GM11168 (cell line): ENCODE measurements at regions not wholly inside any gene's neighbourhood (a gene's known extent, or its start where the extent isn't known, plus 50 kb on each side); places are given as distances from the start of the nearest gene placed in this dataset.
"Not testable (repeated sequence)": the region's sequence is repeated elsewhere in the genome, so short reads cannot be mapped to it uniquely, and the experiment has no call there.

Experiments
- in situ Hi-C: fragments of 300-500 bp; cut with MboI; formaldehyde crosslinking; loops from one replicate; pipeline ENCODE4 v1.12.0; 2022; ENCODE audit warnings: low sequenced_read_pairs; ENCODE audit not compliant: unreplicated experiment

DNA sequence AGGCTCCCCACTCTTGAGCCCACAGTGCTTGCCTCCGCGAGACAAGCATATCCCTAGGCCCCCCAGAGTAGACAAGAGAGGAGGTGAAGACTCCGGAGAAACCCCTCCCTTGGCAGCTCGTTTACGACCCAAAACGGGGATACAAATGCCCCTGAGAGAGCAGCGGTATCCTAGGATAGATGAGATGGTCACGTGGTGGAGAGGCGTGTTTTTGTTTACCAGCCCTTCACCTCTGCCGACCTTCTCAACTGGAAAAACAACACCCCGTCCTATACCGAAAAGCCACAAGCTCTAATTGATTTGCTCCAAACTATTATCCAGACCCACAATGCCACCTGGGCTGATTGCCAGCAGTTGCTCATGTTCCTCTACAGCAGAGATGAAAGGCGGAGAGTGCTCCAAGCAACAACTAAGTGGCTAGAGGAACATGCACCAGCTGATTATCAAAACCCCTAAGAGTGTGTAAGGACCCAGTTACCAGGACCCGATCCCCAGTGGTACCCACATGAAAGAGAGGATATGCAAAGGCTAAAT is 99.5 kb upstream of the OSBPL11 start:
- in situ Hi-C loops = no loop called here

DNA sequence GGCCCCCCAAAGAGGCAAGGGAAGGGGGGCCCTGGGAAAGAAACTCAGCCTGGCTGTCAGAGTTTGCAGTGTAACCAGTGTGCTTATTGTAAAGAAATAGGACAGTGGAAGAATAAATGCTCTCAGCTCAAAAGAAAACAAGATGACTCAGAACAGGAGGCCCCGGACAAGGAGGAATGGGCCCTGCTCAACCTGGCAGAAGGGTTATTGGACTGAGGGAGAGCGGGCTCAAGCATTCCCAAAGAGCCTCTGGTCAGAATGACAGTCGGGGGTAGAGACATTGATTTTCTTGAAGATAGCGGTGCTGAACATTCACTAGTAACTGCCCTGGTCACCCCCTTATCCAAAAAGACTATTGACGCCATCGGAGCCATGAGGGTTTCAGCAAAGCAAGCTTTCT is 100.4 kb upstream of the OSBPL11 start:
- in situ Hi-C loops = no loop called here

DNA sequence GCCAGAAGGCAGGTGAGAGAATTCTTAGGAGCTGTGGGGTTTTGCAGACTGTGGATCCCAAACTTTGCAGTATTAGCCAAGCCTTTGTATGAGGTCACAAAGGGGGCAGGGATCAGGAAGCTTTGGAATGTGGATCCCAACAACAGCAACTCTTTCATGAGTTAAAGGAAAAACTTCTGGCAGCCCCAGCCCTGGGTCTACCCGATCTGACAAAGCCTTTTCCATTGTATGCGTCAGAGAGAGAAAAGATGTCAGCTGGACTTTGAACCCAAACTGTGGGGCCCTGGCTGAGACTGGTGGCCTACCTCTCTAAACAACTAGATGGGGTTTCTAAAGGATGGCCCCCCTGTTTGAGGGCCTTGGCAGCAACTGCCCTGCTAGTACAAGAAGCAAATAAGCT is 101.8 kb upstream of the OSBPL11 start:
- in situ Hi-C loops = not testable (repeated sequence)

DNA sequence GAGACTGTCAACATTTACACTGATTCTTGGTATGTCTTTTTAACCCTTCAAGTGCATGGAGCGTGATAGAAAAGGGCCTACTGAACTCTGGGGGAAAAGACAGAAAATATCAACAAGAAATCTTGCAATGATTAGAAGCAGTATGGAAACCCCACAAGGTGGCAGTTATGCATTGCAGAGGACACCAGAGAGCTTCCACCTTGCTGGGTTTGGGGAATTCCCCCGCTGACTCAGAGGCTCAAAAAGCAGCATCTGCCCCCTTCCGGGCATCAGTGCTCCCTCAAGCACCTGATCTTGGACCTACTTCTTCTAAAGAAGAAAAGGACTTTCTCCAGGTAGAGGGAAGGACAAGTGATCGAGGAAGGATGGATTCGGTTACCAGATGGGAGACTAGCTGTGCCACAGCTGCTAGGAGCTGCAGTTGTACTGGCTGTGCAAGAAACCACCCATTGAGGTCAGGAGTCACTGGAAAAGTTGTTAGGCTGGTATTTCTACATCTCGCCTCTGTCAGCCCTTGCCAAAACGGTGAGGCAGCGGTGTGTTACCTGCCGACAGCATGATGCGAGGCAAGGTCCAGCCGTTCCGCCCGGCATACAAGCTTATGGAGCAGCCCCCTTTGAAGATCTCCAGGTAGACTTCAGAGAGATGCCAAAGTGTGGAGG is 102.8 kb upstream of the OSBPL11 start:
- in situ Hi-C loops = not testable (repeated sequence)

DNA sequence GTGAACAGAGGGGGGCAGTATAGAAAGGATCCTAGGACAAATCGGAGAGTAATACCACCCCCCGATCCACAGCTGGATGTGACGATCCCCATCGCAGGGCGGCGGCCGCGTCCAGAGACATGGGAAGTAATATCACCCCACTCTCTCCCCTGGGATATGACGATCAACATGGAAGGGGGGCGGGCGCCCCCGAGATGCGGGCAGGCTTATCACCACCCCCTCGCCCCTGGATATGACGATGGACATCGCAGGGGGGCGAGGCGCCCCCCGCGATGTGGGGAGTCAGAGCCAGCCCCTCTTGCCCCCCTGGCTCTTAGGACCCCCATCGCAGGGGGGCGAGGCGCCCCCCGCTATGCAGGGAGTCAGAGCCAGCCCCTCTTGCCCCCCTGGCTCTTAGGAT is 120.4 kb upstream of the OSBPL11 start:
- in situ Hi-C loops = no loop called here

DNA sequence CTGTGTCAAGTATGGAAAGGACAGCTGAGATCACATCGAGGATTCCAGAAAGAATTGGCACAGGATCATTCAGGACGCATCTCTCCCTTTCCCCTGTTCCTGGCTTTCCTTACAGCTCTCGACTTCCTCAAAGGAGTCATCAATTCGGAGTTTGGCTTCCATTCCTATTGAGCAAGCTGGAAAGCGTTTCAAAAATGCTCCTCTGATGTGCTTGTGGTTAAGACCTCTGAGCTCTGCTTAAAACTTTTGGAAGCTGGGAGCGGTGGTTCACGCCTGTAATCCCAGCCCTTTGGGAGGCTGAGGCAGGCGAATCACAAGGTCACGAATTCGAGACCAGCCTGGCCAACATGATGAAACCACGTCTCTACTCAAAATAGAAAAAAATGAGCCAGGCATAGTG is 136.9 kb upstream of the OSBPL11 start:
- in situ Hi-C loops = not testable (repeated sequence)

DNA sequence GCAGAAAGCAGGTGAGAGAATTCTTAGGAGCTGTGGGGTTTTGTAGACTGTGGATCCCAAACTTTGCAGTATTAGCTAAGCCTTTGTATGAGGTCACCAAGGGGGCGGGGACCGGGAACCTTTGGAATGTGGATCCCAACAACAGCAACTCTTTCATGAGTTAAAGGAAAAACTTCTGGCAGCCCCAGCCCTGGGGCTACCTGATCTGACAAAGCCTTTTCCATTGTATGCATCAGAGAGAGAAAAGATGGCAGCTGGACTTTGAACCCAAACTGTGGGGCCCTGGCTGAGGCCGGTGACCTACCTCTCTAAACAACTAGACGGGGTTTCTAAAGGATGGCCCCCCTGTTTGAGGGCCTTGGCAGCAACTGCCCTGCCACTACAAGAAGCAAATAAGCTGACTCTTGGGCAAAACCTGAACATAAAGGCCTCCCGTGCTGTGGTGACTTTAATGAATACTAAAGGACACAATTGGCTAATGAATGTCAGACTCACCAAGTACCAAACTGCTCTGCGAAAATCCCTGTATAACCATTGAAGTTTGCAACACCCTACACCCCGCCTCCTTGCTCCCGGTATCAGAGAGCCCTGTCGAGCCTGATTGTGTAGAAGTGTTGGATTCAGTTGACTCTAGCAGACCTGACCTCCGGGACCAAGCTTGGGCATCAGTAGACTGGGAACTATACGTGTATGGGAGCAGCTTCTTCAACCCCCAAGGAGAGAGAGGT is 146.9 kb upstream of the OSBPL11 start:
- in situ Hi-C loops = not testable (repeated sequence)

DNA sequence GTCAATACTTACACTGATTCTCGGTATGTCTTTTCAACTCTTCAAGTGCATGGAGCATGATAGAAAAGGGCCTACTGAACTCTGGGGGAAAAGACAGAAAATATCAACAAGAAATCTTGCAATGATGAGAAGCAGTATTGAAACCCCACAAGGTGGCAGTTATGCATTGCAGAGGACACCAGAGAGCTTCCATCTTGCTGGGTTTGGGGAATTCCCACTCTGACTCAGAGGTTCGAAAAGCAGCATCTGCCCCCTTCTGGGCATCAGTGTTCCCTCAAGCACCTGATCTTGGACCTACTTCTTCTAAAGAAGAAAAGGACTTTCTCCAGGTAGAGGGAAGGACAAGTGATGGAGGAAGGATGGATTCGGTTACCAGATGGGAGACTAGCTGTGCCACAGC is 147.5 kb upstream of the OSBPL11 start:
- in situ Hi-C loops = not testable (repeated sequence)

DNA sequence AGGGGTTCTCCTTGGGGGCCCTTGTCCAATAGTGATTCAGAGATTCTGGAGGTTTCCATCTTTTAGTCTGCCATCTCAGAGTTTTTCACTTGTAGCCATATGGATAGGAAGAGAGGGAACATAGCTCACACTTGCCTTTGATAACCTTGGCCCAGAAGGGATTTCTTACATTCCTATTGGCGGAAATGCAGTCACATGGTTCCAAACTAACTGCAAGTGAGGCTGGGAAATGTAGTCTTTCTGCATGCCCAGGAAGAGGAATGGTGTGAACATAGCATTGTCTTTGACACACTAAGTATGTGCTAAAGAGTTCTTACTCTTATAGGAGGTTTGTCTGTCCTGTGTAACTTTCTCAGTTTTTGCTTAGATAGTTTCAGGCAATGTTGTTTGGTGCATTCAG is 161.8 kb upstream of the OSBPL11 start:
- in situ Hi-C loops = not testable (repeated sequence)

DNA sequence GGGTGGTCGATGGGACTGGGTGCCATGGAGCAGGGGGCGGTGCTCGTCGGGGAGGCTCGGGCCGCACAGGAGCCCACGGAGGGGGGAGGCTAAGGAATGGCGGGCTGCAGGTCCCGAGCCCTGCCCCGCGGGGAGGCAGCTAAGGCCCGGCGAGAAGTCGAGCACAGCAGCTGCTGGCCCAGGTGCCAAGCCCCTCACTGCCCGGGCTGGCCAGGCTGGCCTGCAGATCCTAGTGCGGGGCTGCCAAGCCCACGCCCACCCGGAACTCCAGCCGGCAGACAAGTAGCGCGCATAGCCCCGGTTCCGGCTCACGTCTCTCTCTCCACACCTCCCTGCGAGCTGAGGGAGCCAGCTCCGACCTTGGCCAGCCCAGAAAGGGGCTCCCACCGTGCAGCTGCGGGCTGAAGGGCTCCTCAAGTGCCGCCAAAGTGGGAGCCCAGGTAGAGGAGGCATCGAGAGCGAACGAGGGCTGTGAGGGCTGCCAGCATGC is 163.4 kb upstream of the OSBPL11 start:
- in situ Hi-C loops = not testable (repeated sequence)

DNA sequence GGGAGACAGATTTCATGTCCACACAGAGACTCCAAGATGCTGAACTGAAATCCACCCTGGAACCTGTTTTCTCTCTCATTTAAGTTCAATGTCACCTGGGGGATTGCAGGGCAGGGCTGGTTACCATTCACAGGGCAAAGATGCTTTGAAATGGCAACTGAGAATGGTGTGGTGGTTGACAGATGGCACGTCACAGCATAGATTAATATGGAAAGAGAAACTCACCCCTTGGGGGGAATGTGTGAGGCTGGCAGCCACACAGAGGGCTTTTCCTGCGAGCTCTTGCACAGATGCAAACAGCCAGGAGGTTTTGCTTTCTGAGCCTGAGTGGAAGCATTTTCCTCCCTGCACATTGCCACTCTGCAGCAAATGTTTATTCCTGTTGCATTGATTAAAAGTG is 167.3 kb upstream of the OSBPL11 start:
- in situ Hi-C loops = not testable (repeated sequence)

DNA sequence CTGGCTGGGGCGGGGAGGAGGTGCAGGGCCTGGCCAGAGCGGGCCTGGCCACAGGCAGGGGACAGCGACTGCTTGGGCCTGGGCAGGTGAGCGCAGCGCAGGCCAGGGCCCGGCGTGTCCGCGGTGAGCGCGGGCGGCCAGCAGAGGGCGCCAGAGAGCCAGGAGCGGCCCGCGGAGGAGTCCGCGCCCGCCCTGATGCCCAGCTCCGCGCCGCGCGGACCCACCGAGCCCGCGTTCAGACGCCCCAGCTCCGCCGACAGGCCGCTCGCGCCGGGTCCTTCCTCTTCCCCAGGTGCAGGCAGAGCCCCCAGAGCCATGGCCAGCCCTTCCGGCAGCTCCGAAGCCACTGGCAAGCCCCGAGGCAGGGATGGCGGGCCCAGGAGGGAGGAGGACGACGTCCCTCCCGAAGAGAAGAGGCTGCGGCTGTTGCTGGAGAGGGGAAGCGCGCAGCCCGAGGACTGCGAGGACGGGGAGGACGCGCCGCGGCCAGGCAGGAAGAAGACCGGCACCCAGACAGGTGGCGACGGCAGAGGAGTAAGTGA is 171.1 kb upstream of the OSBPL11 start:
- in situ Hi-C loops = not testable (repeated sequence)

DNA sequence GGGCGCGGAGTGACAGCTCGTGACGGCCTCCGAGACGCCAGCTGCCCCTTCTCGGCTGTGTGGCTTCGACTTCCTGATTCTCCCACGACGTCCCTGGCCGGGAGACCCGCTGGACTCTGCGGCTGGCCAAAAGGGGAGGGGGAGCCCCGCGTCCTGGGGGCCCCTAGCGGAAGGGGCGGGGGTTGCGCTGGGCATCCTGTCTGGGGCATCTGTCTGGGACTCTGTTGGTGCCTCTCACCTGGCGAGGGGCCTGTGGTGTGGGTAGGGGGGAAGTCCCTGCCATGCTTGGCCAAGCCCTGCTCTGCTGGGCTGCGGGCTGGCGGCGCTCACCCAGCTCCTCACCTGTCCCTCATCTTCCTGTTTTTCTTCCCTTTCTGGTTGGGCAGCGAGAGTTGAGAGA is 171.6 kb upstream of the OSBPL11 start:
- in situ Hi-C loops = not testable (repeated sequence)

DNA sequence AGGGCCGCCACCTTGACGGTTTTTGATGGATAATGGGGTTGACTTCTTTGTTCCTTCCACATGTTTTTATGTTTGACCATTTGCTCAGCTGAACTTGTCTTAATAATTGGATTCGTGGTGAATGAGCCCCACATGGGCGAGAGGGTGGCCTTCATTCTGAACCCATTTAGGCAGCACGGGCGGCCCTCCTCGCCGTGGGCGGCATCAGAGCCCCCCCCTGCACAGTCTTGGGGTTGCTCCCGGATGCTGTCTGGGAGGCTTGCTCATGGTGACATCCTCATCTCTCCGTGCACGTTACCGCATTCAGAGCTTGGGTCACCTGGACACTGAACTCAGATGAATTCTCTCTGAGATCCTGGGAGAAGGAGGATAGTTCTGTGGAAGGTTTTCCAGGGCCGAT is 172.3 kb upstream of the OSBPL11 start:
- in situ Hi-C loops = no loop called here

DNA sequence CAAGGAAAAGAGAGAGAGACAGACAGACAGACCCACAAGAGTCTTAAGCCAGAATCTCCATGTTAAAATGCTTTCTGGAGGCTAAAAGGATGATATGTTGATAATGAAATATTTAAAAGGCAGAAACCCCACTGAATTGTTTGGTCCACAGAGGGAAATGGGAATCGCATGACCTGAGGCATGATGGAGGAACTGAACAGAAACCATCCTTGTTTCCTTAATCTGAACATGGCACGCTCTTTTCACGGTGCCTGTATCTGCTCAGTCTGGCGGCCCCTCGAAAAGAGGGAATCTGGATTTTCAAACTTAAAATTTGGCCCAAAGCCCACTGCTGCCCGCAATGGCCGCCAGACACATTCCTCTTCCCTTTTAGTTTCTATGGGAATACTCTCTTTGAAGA is 173.5 kb upstream of the OSBPL11 start:
- in situ Hi-C loops = not testable (repeated sequence)

DNA sequence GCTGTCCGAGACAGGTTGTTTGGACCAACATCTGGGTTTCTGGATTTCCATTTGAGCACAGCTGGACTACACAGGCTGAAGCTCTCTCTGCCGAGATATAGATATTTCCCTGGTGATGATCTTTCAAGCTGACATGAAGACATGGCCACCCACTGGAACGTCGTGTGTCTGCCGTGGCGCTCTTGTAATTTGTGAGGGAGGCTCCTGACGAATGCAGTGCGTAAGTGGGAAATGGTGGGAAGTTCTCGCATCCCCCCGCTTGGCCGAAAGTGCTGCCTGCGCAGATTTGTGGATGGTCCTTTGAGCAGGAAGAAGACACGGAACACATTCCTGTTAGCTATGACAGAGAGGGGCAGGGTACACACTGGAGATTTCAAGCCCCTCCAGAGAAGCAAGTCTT is 176.2 kb upstream of the OSBPL11 start:
- in situ Hi-C loops = not testable (repeated sequence)

DNA sequence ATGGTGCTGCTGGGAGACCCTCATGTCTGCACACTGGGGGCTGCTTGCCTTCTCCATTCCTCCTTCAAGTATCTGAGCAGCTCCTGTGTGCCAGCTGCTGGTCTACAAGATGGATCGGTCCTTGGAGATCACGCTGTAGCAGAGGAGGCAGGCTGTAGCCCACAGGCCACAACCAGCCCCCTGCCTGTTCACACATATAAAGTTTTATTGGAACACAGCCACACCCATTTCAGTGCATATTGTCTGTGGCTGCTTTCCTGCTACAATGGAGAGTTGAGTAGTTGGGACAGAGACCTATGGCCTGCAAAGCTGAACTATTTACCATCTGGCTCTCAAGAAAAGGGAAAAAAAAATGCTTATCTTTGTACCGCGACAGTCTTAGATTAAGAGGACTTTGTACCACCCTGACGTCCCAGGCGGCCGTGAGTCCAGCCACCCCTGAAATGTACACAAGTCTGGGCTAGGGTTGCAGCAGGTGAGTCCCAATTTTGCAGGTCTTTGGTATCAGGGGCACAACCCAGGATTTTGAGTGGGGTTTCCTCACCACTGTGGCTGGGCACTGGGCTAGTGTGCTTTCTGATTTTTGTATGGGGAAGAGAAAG is 179.2 kb upstream of the OSBPL11 start:
- in situ Hi-C loops = not testable (repeated sequence)

DNA sequence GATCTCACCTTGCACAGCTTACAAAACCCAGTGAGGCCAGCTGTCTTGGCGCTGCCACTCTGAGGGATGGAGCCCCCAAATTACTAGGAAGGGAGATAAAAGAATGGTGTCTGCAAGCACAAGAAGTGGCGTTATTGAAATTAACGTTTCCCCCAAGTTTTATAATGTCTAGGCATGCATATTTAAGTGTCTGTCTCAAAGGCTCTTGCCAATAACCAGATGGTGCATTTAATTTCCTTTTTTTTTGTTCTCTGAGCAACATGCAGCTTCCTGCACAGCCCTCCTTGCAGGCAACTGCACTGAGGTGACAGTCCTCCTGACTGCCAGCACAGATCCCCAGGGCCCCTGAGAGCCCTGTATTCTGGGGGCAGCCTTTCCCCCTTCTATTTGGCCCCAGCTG is 179.8 kb upstream of the OSBPL11 start:
- in situ Hi-C loops = not testable (repeated sequence)

DNA sequence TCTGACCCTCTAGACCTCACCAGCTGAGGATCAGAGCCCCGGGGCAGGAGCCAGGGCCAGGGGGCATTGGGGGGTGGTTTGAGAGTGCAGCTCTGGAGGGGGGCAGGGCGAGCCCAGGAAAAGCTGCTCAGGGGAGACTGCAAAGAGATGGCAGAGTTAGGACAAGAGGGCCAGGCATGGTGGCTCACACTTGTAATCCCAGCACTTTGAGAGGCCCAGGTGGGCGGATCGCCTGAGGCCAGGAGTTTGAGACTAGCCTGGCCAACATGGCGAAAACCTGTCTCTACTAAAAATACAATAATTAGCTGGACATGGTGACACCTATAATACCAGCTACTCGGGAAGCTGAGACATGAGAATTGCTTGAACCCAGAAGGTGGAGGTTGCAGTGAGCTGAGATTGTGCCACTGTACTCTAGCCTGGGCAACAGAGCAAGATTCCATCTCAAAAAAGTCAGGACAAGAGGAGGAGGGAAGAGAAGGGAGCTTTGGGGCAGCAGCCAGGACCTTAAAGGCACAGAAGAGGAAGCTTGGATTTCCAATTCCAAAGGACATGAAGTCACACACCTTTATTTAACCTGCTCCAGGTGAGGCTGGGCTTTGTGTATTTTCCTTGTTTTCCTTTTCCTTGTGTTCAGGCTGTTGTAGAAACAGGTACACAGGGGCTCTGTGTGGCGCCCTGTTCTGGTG is 180.5 kb upstream of the OSBPL11 start:
- in situ Hi-C loops = not testable (repeated sequence)

DNA sequence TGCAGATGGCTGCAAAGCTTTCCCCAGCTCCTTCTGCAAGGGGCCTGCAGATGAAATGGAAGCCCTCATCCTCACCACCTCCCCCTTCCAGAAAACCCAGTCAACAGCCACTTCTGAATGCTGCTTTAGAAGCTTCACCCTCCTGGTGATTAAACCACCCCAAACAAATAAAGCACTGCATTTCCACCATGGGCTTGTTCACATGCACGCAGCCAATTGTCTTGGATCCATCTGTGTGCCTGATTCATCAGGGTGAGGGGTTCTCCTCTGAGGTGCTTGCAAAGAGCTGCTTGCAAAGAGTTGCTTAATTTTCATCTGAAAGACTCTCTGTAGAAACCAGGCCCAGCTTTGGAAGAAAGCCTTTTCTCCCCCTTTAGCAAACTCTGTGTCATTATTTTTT is 184.0 kb upstream of the OSBPL11 start:
- in situ Hi-C loops = not testable (repeated sequence)
